HG03378 (cell line): ENCODE measurements at regions not wholly inside any gene's neighbourhood (a gene's known extent, or its start where the extent isn't known, plus 50 kb on each side); places are given as distances from the start of the nearest gene placed in this dataset.

Experiments
- ATAC-seq: cut with Tn5 transposase; IDR thresholded peaks from one replicate; pipeline ENCODE4 v1.9.1; 2021; ENCODE audit warnings: mild to moderate bottlenecking, moderate library complexity; ENCODE audit not compliant: unreplicated experiment

DNA sequence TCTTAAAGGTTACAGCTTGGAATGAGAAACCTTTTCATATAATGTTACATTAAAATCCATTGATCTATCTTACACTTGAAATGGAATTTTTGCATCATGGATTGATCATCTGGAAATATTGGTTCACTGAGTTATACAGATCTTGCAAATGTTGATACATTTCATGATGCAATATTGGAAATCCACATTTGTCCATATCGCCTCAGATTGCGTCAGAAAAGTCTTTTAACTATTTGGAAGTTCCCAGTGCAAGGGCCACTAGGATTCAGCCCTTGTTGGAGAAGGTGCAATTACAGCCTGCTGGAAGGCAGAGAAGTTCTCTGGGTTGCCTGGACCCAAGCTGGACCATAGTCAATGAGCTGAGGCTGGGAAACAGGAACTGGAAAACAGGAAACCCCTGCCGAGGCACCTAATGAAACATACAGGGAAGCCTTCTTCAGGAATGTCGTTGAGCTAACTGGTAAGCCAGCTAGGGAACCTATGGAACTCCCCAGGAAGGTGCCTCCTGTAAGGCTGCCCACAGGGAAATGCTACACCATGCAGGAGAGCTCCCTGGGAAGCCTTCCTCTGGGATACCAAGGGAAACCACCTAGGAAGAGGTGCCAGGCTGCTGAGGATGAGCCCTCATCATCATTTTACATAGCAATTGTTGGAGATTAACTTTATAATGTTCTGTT lies 600.4 kb upstream of the CADM1 start:
- ATAC-seq, result no peak

GRCh38 chr11:116101902-116102301 lies 597.7 kb upstream of the CADM1 start:
- no peak for ATAC-seq

DNA sequence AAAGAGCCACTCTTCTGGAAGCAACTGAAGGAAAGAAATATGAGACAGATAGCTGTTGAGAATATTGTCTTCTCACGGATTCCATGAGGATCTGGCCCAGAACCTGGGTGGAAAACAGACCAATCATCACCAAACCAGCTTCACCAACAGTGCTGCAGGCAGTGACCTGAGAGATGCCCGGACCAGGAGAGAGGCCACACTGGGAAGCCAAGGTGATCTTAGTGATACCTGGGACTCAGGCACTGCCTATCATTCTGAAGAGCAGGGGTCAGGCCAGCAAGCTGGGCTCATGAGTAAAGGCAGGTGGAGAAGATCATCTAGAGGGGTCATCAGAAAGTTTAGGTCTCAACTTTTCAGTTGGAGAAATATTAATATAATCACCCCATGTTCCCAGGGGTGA lies 595.8 kb upstream of the CADM1 start:
- no peak for ATAC-seq

DNA sequence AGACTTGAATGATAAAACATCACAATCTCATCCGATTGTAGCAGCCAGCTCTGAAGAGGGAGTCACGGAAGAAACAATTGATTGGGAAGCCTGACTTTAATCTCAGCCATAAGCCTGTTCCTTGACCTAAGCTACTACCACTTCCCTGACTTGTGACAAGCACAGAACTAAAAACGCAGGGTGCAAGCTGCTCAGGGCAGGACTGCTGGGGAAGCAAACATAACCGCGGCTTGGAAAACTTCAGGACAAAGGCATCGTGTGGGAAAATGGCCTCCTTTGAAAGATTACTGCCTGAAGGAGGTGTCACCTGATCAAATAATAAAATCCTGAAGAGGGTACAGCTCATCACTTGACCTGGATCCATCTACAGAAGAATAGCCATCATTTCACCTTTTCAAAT lies 595.3 kb upstream of the CADM1 start:
- ATAC-seq, result no peak

DNA sequence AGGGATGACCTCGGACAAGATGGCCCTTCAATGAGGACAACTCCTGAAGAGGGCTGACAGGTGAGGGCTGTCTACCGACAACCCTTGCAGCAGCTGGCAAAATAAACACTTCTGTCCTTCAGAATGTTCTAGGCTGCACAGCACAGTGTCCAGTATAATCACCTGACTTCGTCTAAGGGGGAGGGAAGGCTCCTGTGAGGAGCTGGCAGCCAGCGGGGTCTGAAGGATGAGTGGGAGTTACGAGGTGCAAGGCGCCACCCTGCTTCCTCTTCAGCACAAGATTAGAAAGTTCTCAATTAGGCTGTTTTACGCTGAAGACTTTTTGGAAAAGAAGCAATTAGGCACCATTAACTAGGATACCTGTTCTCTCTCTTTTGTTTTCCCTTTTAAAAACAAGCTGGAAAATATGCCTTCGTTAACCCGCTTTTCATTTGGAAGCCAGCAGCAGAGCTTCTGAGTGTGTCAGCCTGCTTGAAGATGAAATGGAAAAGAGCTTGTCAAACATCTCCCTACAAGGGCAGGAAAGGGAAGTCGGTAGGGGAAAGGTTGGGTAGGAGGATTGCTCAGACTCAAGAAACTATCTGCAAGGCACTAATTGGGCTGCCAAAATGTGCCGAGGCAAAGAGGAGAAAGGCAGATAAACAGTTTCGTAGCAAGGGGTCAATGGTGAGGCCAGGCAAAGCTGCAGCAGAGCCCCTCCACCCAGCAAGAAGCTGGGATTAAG lies 592.2 kb upstream of the CADM1 start:
- no peak for ATAC-seq

DNA sequence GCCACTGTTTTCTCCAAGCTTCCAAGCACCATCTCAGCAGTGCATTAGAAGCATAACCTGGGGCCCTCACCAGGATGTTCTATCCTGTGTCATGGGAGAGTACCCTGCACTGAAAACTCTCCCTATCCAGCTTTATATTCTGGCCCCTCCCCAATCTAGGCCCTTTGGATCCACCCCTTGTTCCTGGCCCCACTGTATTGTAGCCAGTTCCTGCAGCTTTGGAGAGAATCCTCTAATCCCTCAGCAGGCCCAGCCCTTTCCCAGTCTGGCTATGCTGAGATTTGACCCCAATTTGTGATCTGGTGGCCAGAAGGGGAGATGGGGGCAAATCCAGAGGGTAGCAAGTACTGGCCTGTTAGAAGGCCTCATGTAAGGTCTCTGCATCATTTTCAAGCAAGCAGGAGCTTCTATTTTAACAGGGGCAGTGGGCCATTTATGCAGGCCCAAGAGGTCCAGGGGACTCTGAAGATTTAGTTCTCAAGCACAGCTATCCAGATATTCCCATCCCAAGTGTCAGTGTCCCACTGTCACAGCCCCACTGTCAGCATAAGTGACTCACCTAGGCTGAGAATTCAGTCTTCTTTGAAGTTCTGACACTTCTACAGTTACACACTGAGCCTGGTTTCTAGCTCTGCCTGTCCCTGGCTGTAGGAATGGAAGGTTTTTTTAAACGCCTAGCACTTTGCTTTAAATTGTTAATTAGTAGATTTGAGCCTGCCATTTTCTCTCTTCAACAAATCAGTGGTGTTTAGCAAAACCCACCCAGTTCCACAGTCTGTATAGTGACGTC lies 589.5 kb upstream of the CADM1 start:
- ATAC-seq, result no peak

GRCh38 chr11:116093065-116093464 lies 588.9 kb upstream of the CADM1 start:
- ATAC-seq, result no peak

- ATAC-seq, result no peak
These were observed 582.2 kb upstream of the CADM1 start for GRCh38 chr11:116086426-116086825.

GRCh38 chr11:116085031-116085635 lies 580.9 kb upstream of the CADM1 start:
- ATAC-seq, result no peak

DNA sequence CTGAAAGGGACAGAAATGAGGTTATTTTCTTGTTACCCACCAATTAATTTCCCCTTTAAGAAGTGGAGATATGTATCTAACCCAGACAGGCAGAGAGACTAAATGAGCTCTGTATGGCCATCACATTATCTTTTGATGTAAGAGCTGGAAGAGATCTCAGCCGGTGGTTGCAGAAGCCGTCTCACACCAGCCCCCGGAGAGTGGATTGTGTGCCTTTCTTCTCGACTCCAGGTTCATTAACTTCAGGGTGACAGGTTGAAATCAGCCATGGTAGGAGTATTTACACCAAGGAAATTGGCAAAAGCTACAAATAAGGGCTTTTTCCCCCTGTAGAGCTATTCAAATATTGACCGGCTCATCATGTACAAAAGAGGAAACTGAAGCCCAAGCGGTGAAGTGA lies 580.3 kb upstream of the CADM1 start:
- no peak for ATAC-seq

- no peak for ATAC-seq
These were observed 578.0 kb upstream of the CADM1 start for GRCh38 chr11:116082256-116082655.

- no peak for ATAC-seq
These were observed 575.4 kb upstream of the CADM1 start for GRCh38 chr11:116079580-116079979.

DNA sequence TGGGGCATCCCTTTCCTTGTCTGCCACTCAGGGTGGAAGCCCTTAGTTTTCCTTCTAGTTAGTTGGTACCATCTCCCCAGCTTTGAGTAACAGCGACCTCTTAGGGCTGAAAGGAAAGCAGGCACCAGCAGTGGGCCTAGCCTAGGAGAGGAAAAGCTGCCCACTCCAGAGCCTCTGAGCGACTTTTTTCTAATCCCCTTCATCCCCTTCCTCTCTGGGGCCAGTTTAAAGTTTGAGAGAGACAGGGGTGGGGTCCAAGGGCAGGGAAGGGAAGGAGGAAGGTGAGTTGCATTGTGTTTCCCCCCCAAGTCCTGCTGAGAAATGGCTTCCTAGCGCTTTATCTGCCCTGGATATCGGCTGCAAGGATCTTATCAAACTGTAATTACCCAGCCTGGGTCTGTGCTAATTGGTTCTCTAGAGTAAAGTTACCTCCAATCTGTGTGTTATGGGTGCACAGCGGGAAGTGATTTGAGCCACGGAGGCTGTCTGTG lies 573.9 kb upstream of the CADM1 start:
- ATAC-seq, result no peak

DNA sequence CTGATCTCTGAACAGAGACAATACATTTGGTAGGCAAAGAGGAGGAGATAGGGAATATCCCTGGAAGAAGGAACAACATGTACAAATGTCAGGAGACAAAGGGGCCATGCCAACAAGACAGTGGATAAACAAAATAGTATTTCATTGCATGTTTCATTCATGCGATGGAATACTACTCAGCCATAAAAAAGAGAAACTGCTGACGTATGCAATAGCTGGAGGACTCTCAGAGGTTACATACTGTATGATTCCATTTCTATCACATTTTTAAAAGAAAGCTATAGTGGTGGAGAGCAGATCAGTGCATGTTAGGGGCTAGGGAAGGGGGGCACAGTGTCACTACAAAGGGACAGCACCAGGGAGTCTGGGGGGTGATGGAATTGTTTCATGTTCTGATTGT lies 572.9 kb upstream of the CADM1 start:
- ATAC-seq, result no peak

- ATAC-seq, result peak; percentile 67
These were observed 569.9 kb upstream of the CADM1 start for GRCh38 chr11:116073854-116074837.

DNA sequence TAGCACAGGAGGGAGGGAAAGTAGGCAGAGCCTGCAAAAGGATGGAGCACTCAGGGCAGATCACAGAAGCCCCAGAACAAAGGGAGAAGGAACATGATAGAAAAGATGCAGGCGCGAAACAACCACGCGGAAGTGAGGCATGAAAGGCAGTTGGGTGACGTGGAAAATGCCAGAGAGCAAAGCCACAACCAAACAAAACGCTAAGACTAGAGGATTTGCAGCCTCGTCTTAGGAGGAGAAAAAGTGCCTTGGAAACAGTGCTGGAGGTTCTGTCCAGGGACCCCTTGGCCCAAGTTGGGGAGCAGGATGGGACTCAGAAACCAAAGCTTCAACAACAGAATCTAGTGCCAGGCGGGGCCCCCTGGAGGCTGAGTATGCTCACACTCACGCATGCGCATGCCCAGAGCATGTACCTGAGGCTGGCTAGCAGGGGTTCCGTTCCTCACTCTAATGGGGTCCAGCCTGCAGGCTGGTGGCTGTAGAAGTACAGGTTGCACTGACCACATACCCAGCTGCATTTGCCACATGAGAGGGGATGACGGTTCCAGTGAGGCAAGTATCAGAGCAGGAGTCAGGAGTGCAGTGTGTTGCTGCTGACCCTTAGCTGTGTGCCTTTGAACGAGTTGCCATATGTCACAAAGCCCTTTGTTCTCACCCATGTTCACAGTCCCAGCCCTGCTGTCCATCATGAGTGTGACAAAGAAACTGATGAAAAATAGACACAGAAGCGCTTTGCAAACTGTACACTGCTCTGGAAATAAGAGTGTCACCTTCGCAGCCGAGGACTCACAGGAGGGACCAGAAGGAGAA lies 568.6 kb upstream of the CADM1 start:
- ATAC-seq, result no peak

GRCh38 chr11:116072133-116072532 lies 567.9 kb upstream of the CADM1 start:
- no peak for ATAC-seq

DNA sequence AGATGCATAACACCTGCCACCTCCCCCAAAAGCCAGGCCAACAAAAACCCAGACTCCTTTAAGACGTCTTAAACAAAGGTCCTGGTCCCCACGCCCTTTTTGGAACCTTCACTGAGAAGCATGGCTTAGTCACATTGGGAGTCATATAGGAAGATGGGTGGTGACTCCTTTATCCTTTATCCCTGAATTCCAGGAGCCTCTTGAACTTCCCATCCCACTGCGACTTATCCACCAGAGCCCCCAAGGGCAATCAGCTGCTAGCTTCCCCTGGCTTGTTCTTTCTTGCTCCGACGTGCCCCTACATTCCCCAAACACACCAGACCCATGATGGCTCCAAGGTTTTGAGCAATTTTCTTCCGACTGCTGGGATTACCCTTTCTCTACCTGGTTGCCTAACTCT lies 567.0 kb upstream of the CADM1 start:
- ATAC-seq, result no peak

- no peak for ATAC-seq
These were observed 566.3 kb upstream of the CADM1 start for GRCh38 chr11:116070520-116070919.
